SK-N-SH treated with all-trans-retinoic acid at 6 μM for 48 hours (cell line): ENCODE measurements at regions not wholly inside any gene's neighbourhood (a gene's known extent, or its start where the extent isn't known, plus 50 kb on each side); places are given as distances from the start of the nearest gene placed in this dataset.

Experiments used
- PATZ1 ChIP-seq: fragments of 250-450 bp; sonication (Bioruptor Pico); IDR thresholded peaks from 2 replicates; pipeline ENCODE4 v1.8.0; 2020; ENCODE audit warnings: mild to moderate bottlenecking, moderate library complexity, borderline replicate concordance
- RARB ChIP-seq: fragments of 250-450 bp; sonication (Bioruptor Pico); IDR thresholded peaks from 2 replicates; pipeline ENCODE4 v1.8.0; 2021; ENCODE audit warnings: mild to moderate bottlenecking, moderate library complexity
- SNAI2 ChIP-seq: fragments of 250-450 bp; sonication (Bioruptor Pico); IDR thresholded peaks from 2 replicates; pipeline ENCODE4 v1.5.0; 2020; ENCODE audit warnings: mild to moderate bottlenecking, moderate library complexity
- TCF4 ChIP-seq: fragments of 250-450 bp; sonication (Bioruptor Pico); IDR thresholded peaks from 2 replicates; pipeline ENCODE4 v1.8.0; 2021; ENCODE audit warnings: mild to moderate bottlenecking, moderate library complexity, borderline replicate concordance
- ZNF70 ChIP-seq: fragments of 450-650 bp; formaldehyde crosslinking; IDR thresholded peaks from 2 replicates; pipeline ENCODE4 v1.5.0; 2020; ENCODE audit warnings: mild to moderate bottlenecking, moderate library complexity

- TF ChIP-seq PATZ1 (no peak), ZNF70 (no peak), RARB (CRISPR knock-in tag) (no peak), TCF4 (CRISPR knock-in tag) (no peak), SNAI2 (CRISPR knock-in tag) (no peak)
Observed at GRCh38 chr6:139985236-139985815, 610.9 kb upstream of the CITED2 start.
